MCF 10A (cell line): ENCODE measurements at regions not wholly inside any gene's neighbourhood (a gene's known extent, or its start where the extent isn't known, plus 50 kb on each side); places are given as distances from the start of the nearest gene placed in this dataset.

Experiments
- BruUV-seq: library from RNA; stranded (reverse); fragments of 400-500 nt; replicated peaks from 2 replicates; lab custom pipeline; 2021; lab: Mats Ljungman, UMichigan
- CTCF ChIA-PET: fragments of 300-600 bp; sonication (Branson Sonifier 250); formaldehyde crosslinking; extraction: SDS; loops from one replicate; lab custom pipeline; 2021; ENCODE audit warnings: antibody characterized with exemption, inconsistent platforms; lab: Yijun Ruan, JAX
- POLR2A ChIA-PET: fragments of 300-600, 350-650 bp; sonication (Branson Sonifier 250); formaldehyde crosslinking; extraction: SDS; loops from one replicate; lab custom pipeline; 2020; ENCODE audit warnings: antibody characterized with exemption, inconsistent platforms; lab: Yijun Ruan, JAX
- DNase-seq: peaks from one replicate; pipeline ENCODE4 v3.0.0-alpha.2; 2018; ENCODE audit not compliant: unreplicated experiment
- H3K27ac Mint-ChIP-seq: one replicate; pipeline ENCODE4 v1.8.0; 2022; ENCODE audit warnings: mild to moderate bottlenecking, low read depth, mixed read lengths; ENCODE audit not compliant: unreplicated experiment
- H3K27me3 Mint-ChIP-seq: one replicate; pipeline ENCODE4 v1.8.0; 2022; ENCODE audit warnings: mixed read lengths; ENCODE audit not compliant: insufficient read depth, unreplicated experiment
- H3K36me3 Mint-ChIP-seq: one replicate; pipeline ENCODE4 v1.8.0; 2022; ENCODE audit warnings: mild to moderate bottlenecking, moderate library complexity, mixed read lengths; ENCODE audit not compliant: insufficient read depth, unreplicated experiment
- H3K4me1 Mint-ChIP-seq: one replicate; pipeline ENCODE4 v1.8.0; 2022; ENCODE audit warnings: mixed read lengths; ENCODE audit not compliant: insufficient read depth, unreplicated experiment
- H3K4me3 Mint-ChIP-seq: one replicate; pipeline ENCODE4 v1.8.0; 2022; ENCODE audit warnings: mild to moderate bottlenecking, moderate library complexity, mixed read lengths; ENCODE audit not compliant: unreplicated experiment
- H3K9me3 Mint-ChIP-seq: one replicate; pipeline ENCODE4 v1.8.0; 2022; ENCODE audit warnings: mixed read lengths; ENCODE audit not compliant: unreplicated experiment
- intact Hi-C: fragments of 100-400 bp; cut with micrococcal nuclease; formaldehyde crosslinking; loops from 2 replicates; pipeline ENCODE4 v1.14.1; 2022
- TF ChIP-seq, protein P1 (sequence below): fragments of 200-600 bp; IDR thresholded peaks from one replicate; pipeline ENCODE4 v1.8.0; 2022; ENCODE audit warnings: antibody characterized with exemption, mild to moderate bottlenecking; ENCODE audit not compliant: unreplicated experiment

DNA sequence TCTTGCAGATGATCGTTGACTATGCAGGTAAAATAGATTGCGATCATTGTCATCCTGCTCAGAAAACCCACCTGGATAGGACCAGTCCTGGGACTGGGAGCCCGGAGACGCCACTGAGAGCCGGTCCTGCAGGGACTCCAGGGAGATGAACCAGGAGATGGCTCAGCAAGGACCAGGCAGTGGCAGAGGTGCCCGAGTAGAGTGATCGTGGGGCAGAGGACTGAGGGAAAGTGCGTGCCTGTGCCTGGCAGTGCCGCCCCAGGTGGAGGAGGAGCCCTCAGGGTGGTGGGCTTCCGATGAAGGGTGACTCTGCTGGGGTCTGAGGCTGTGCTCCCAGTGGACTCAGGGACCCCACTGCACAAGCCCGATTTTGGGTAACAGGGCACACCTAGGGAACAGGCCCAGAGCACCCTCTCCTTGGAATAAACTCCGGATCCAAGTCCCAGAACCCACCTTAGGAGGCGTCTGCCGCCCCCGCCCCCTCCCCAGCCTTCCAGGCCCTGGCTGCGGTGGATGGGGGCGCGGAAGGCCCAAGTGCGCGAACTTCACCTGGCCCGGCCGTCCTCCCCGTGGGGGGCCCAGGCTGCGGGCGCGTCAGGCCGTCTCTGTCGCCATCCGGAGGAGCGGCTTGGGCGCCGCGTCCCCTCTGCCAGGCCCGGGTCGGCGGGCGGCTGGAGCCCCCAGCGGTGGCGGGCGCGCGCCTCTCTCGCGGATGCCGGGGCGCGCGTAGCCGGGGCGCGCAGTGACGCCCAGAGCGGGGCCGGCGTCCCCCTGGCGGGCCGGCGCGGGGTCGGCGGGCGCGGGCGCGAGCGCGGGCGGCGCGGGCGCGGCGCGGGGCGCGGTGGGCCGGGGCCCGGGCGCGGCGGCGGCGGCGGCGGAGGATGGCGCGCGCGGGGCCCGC is 1338.8 kb downstream of the BRD1 start:
- peaks cover 20% of the 10 kb centered on the region for H3K9me3 Mint-ChIP-seq
- intact Hi-C loops = no loop called here
- H3K4me3 Mint-ChIP-seq = no peak overlapping the region
- H3K36me3 Mint-ChIP-seq = peaks cover 6% of the 10 kb centered on the region
- TF ChIP-seq, protein P1, sequence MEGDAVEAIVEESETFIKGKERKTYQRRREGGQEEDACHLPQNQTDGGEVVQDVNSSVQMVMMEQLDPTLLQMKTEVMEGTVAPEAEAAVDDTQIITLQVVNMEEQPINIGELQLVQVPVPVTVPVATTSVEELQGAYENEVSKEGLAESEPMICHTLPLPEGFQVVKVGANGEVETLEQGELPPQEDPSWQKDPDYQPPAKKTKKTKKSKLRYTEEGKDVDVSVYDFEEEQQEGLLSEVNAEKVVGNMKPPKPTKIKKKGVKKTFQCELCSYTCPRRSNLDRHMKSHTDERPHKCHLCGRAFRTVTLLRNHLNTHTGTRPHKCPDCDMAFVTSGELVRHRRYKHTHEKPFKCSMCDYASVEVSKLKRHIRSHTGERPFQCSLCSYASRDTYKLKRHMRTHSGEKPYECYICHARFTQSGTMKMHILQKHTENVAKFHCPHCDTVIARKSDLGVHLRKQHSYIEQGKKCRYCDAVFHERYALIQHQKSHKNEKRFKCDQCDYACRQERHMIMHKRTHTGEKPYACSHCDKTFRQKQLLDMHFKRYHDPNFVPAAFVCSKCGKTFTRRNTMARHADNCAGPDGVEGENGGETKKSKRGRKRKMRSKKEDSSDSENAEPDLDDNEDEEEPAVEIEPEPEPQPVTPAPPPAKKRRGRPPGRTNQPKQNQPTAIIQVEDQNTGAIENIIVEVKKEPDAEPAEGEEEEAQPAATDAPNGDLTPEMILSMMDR = no peak
- H3K27me3 Mint-ChIP-seq = no peaks in the 10 kb centered on the region
- H3K4me1 Mint-ChIP-seq = no peaks in the 10 kb centered on the region
- H3K27ac Mint-ChIP-seq = no peak overlapping the region
- CTCF ChIA-PET = interaction anchor here (0.7 kb wide), 1 partner anchor 597 kb away, joined by 3 read pairs; no protein-coding TSS in a partner anchor
- POLR2A ChIA-PET = no interaction called here
- BruUV-seq = no TSS peak
- DNase-seq = no peak

DNA sequence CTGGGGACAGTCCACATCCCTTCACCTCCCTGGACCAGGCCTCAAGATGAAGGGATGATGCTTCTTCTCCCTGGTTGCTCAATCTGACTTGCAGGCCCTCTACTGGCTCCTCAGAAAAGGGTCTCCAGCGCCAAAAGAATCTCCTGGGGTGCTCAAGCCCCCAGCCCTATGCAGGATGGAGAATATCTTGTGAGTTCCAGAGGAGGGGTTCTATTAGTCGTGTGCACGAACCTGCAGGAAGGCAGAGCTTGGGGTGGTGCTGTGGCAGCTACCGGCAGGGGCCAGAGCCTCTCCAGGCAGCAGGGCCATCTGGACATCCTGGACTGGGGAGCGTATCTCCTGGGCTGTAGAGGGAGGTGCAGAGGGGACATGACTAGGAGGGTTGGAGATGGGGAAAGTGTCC is 1339.5 kb downstream of the BRD1 start:
- Mint-ChIP-seq H3K4me3 (no peak overlapping the region), H3K27ac (no peak overlapping the region), H3K36me3 (peaks cover 6% of the 10 kb centered on the region), H3K27me3 (no peaks in the 10 kb centered on the region), H3K4me1 (no peaks in the 10 kb centered on the region), H3K9me3 (peaks cover 20% of the 10 kb centered on the region)
- CTCF ChIA-PET = interaction anchor here (0.7 kb wide), 1 partner anchor 596 kb away, joined by 3 read pairs; no protein-coding TSS in a partner anchor
- TF ChIP-seq, protein P1 = no peak
- no TSS peak for BruUV-seq
- no peak for DNase-seq
- intact Hi-C loops = no loop called here
- POLR2A ChIA-PET = no interaction called here

DNA sequence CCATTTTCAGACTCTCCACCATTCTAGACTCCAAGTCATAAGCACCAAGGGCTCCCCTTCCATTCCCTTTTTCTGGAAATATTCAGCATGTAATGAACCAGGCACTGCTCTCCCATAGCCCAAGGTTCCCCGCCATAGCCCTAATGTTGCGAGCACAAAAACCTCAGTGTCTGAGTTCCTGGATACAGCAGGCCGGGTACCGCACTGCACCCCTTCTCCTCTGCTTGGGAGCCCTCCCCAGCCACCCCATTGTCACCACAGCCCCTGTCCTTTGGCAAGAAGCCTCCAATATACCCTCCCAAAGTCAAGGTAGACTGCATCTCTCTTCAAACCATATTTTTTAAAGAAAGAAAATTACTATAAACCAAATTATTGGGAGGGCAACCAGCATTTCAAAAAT is 1341.1 kb downstream of the BRD1 start:
- Mint-ChIP-seq H3K27me3 (no peaks in the 10 kb centered on the region), H3K4me3 (no peak overlapping the region), H3K9me3 (peaks cover 20% of the 10 kb centered on the region), H3K27ac (no peak overlapping the region), H3K36me3 (peaks cover 6% of the 10 kb centered on the region), H3K4me1 (no peaks in the 10 kb centered on the region)
- POLR2A ChIA-PET = no interaction called here
- TF ChIP-seq, protein P1 = no peak
- no TSS peak for BruUV-seq
- intact Hi-C loops = no loop called here
- no peak for DNase-seq
- CTCF ChIA-PET = no interaction called here

DNA sequence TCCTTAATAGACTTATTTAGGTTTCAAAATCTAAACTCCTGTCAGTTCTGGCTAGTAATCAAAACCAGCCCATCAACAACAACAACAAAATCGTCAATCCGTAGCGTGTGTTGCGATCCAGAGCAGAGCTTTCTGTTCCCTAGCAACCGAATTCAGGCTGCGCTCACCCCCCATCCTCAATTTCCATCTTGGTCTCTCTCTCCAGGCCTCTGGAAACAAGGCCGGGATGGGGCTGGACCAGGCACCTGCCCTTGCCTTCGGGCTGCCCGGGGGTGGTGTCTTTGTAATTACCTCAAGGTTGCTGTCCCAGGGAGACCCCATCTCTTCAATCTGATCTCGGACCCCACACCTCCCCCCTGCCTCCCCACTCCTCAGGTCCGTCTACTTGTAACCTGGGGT is 1341.5 kb downstream of the BRD1 start:
- TF ChIP-seq, protein P1 = no peak
- ChIA-PET CTCF (no interaction called here), POLR2A (no interaction called here)
- Mint-ChIP-seq H3K27me3 (no peaks in the 10 kb centered on the region), H3K9me3 (peaks cover 20% of the 10 kb centered on the region), H3K27ac (no peak overlapping the region), H3K4me1 (no peaks in the 10 kb centered on the region), H3K36me3 (peaks cover 6% of the 10 kb centered on the region), H3K4me3 (no peak overlapping the region)
- intact Hi-C loops = no loop called here
- no TSS peak for BruUV-seq
- DNase-seq = no peak
